ENCODE measurements at regions not wholly inside any gene's neighbourhood (a gene's known extent, or its start where the extent isn't known, plus 50 kb on each side); places are given as distances from the start of the nearest gene placed in this dataset.
A peak's percentile ranks its signal among the peaks of the same experiment; 100 is the strongest.

- DNase-seq: no peak
- Histone ChIP-seq H3K27me3 (replicated peaks) (no peaks in the 10 kb centered on the region), H3K4me3 (ENCODE audit: low read depth, low read length) (no peak overlapping the region), H3K27ac (no peak overlapping the region), H3K36me3 (replicated peaks) (no peaks in the 10 kb centered on the region)
- in situ Hi-C loops (cut with HindIII; ENCODE audit: low pct_ligation_motif_present, low sequenced_read_pairs): no loop called here
- TF ChIP-seq CTCF (IDR thresholded peaks at IDR 0.05; ENCODE audit: low read depth, low read length, missing control alignments): no peak
These were observed 112.2 kb downstream of the GOSR1 start for GRCh38 chr17:30589431-30589830.

- H3K27me3 ChIP-seq (replicated peaks): no peaks in the 10 kb centered on the region
- no peaks in the 10 kb centered on the region for H3K36me3 ChIP-seq (replicated peaks)
- DNase-seq: no peak
- no peak overlapping the region for H3K27ac ChIP-seq
- in situ Hi-C loops (cut with HindIII; ENCODE audit: low pct_ligation_motif_present, low sequenced_read_pairs): no loop called here
- no peak for TF ChIP-seq CTCF (IDR thresholded peaks at IDR 0.05; ENCODE audit: low read depth, low read length, missing control alignments)
- H3K4me3 ChIP-seq (ENCODE audit: low read depth, low read length): no peak overlapping the region
These were observed 111.6 kb downstream of the GOSR1 start for GRCh38 chr17:30588798-30589247.

- no peaks in the 10 kb centered on the region for H3K27me3 ChIP-seq (replicated peaks)
- H3K4me3 ChIP-seq (ENCODE audit: low read depth, low read length): no peak overlapping the region
- peak; percentile 87 for DNase-seq
- in situ Hi-C loops (cut with HindIII; ENCODE audit: low pct_ligation_motif_present, low sequenced_read_pairs): no loop called here
- H3K27ac ChIP-seq: peak overlapping the region; percentile 83
- no peaks in the 10 kb centered on the region for H3K36me3 ChIP-seq (replicated peaks)
- no peak for TF ChIP-seq CTCF (IDR thresholded peaks at IDR 0.05; ENCODE audit: low read depth, low read length, missing control alignments)
These were observed 109.8 kb downstream of the GOSR1 start for GRCh38 chr17:30586818-30587595.

GRCh38 chr17:30584810-30585209 is 107.6 kb downstream of the GOSR1 start:
- Histone ChIP-seq H3K36me3 (replicated peaks) (no peaks in the 10 kb centered on the region), H3K27me3 (replicated peaks) (no peaks in the 10 kb centered on the region), H3K27ac (no peak overlapping the region), H3K4me3 (ENCODE audit: low read depth, low read length) (no peak overlapping the region)
- no peak for DNase-seq
- TF ChIP-seq CTCF (IDR thresholded peaks at IDR 0.05; ENCODE audit: low read depth, low read length, missing control alignments): no peak
- in situ Hi-C loops (cut with HindIII; ENCODE audit: low pct_ligation_motif_present, low sequenced_read_pairs): no loop called here

- no peak for TF ChIP-seq CTCF (IDR thresholded peaks at IDR 0.05; ENCODE audit: low read depth, low read length, missing control alignments)
- no peak overlapping the region for H3K4me3 ChIP-seq (ENCODE audit: low read depth, low read length)
- no peaks in the 10 kb centered on the region for H3K36me3 ChIP-seq (replicated peaks)
- H3K27me3 ChIP-seq (replicated peaks): no peaks in the 10 kb centered on the region
- in situ Hi-C loops (cut with HindIII; ENCODE audit: low pct_ligation_motif_present, low sequenced_read_pairs): no loop called here
- no peak overlapping the region for H3K27ac ChIP-seq
- DNase-seq: no peak
These were observed 103.7 kb downstream of the GOSR1 start for GRCh38 chr17:30580916-30581315.

Measured in brain microvascular endothelial cell (primary cell).